LNCAP (cell line): ENCODE measurements at regions not wholly inside any gene's neighbourhood (a gene's known extent, or its start where the extent isn't known, plus 50 kb on each side); places are given as distances from the start of the nearest gene placed in this dataset.
A peak's percentile ranks its signal among the peaks of the same experiment; 100 is the strongest.

Experiments used
- TF ChIP-seq, protein P1 (sequence below): fragments of 450-650 bp; IDR thresholded peaks from 2 replicates; pipeline ENCODE4 v1.5.1; 2017; ENCODE audit warnings: mild to moderate bottlenecking

DNA sequence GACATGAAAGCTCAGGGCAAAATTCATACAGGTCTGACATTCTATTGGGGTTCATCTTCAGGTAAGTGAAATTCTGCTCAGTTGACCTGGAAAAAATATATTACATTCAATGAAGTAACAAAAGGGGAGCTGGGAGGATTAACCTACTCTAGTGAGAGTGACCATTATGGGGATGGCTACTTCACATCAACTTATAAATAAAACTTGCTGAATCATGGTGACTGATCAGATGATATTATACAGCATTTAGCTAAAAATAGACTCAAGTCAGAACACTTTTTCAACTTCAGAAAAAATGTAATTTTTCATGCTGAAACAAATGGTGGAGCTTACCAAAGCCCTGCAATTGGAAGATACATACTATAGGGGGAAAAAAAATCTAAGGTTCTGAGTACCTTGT lies 800.2 kb downstream of the FSCB start:
- TF ChIP-seq, protein P1, sequence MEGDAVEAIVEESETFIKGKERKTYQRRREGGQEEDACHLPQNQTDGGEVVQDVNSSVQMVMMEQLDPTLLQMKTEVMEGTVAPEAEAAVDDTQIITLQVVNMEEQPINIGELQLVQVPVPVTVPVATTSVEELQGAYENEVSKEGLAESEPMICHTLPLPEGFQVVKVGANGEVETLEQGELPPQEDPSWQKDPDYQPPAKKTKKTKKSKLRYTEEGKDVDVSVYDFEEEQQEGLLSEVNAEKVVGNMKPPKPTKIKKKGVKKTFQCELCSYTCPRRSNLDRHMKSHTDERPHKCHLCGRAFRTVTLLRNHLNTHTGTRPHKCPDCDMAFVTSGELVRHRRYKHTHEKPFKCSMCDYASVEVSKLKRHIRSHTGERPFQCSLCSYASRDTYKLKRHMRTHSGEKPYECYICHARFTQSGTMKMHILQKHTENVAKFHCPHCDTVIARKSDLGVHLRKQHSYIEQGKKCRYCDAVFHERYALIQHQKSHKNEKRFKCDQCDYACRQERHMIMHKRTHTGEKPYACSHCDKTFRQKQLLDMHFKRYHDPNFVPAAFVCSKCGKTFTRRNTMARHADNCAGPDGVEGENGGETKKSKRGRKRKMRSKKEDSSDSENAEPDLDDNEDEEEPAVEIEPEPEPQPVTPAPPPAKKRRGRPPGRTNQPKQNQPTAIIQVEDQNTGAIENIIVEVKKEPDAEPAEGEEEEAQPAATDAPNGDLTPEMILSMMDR: no peak

DNA sequence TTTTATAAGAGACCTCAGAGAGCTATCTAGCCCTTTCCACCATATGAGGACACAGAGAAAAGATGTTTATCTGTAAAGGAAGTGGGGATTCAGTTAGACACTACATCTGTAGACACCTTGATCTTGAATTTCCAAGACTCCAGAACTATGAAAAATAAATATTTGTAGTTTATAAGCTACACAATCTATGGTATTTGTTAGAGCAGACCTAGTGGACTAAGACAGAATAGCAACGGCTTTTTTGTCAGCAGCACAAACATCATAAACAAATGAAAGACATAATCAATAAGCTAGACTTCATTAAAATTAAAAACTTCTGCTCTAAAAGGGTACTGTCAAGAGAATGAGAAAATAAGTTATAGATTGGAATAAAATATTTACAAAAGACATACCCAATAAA lies 810.1 kb downstream of the FSCB start:
- TF ChIP-seq, protein P1: peak; percentile 30; the same call in 1 of the 2 replicates

DNA sequence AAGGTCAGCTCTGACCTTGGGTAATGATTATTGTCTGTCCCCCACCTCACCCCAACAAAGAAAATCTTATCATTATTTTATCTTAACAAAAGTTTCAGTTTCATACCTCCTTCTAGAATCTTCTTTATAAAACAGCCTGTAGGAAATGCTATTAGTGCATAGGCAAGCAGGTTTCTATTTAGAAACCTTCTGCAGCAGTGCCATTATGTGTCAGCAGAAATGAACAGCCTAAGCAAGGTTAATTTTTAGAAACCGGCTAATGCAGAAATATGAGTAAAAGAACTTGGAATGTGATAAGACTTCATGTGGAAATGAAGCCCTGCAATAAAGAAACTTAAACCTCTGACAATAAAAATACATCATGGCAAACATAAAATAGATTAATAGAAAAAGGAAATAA lies 814.4 kb downstream of the FSCB start:
- TF ChIP-seq, protein P1: no peak

DNA sequence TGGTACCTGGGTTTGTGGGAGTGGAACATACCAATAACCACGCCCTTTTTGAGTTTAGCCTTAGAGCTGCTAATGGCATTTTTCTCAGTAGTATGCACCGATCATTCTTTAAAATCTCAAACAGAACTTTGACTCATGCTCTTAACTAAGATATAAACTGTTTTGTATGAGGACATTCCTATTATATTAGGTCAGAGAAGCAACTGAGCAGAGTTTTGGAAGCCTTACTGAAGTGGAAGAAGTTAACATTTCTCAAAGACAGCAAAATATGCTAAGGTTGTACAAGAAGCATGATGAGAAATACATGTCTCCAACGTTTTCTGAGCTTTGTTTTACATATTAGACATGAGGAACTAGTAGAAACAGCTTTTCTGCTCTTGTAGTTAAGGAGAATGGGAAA lies 819.2 kb downstream of the FSCB start:
- TF ChIP-seq, protein P1: no peak

DNA sequence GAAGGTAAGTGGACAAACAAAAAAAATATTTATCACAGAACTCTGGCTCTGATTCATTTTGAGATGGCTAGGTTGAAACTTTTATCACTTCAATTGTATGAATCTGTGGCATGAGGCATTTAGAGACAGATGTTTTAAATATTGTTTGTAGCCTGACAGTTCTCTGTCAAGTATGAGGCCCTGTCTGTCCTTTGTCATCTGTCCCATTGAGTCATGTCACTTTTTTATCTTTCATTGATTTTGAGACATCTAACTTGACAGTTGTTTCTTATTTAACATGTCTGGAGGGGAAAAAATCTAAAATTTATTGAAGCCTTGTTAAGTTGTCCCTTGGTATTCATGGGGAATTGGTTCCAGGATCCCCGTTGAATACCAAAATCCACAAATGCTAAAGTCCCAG lies 829.5 kb downstream of the FSCB start:
- TF ChIP-seq, protein P1: no peak

DNA sequence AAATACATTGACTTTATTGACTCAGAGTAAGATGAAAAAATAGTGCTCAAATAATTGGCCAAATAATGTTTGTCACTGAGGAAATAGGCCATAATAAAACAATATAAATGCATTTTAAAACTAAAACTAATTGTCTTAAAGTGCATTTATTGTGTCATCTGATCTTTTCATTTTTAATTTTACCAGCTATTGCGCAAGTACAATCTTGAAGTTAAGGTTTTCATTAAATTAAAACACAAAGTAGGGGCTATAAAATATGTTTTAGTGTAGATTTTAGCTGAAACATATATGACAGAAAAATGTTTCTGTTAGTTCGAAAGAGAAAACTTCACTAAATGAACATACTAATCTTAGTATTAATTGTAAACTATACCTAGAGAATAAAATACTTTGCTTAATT lies 832.8 kb downstream of the FSCB start:
- TF ChIP-seq, protein P1: no peak

DNA sequence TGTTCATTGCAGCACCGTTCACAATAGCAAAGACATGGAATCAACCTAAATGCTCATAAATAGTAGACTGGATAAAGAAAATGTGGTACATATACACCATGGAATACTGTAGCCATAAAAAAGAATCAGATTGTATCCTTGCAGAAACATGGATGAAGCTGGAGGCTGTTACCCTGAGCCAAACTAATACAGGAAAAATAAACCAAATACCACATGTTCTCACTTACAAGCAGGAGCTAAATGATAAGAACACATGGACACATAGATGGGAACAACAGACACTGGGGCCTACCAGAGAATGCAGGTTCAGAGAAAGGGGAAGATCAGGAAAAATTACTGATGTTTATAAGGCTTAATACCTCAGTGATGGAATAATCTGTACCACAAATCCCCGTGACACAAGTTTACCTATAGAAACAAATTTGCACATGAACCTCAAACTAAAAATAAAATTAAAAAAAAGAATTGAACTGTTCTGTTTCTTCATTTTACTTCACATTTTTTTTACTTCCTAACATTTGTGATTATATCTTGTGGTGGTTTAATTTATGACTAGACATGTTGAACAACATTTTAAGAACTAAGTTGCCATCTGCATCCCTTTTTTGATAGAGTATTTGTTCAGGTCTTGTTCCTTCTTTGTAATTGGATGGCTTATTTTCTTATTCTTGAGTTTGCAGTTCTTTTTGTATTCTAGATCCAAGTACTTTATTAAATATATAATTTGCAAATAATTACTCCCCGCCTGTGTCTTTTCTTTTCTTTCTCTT lies 835.2 kb downstream of the FSCB start:
- TF ChIP-seq, protein P1: no peak

DNA sequence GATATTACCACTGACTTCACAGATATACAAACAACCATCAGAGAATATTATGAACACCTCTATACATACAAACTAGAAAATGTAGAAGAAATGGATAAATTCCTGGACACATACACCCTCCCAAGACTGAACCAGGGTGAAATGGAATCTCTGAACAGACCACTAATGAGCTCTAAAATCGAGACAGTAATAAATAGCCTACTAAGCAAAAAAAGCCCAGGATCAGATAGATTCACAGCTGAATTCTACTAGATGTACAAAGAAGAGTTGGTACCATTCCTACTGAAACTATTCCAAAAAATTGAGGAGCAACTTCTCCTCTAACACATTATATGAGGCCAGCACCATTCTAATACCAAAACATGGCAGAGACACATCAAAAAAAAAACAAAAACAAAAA lies 837.7 kb downstream of the FSCB start:
- TF ChIP-seq, protein P1: no peak
